ENCODE measurements at regions not wholly inside any gene's neighbourhood (a gene's known extent, or its start where the extent isn't known, plus 50 kb on each side); places are given as distances from the start of the nearest gene placed in this dataset.

DNA sequence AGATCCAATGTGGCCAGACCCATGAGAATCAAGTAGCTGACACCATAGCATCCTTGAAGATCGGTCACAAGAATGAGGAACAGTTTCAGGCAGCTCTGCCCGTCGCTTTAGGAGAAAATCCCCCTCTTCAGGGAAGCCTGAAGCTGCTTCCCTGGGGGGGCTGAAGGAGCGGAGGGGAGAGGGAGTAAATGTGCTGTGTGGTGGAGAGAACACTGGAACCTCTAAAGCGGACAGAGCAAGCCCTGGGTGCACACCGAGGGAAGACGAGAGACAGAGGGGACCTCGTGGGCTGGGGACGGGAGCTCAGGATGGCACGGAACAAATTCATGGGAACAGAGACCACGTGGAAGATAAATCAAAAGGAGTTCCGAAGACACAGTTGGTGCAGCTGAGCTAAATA lies 154.3 kb downstream of the NDUFA10 start:
- Histone ChIP-seq H2AFZ (ENCODE audit: insufficient read depth, low read depth, low read length, poor library complexity, severe bottlenecking) (no peak overlapping the region), H3K27me3 (ENCODE audit: control insufficient read depth in 2 of 2, insufficient read depth in 2 of 2, low read length in 2 of 2) (no peaks in the 10 kb centered on the region), H3K79me2 (ENCODE audit: insufficient read depth, low read length) (no peaks in the 10 kb centered on the region), H3K4me3 (replicated peaks in 1 of 3; ENCODE audit: low read depth in 2 of 3, low read length in 3 of 3) (no peak overlapping the region), H3K27ac (ENCODE audit: low read depth in 1 of 2, low read length in 2 of 2) (no peak overlapping the region), H3K9ac (ENCODE audit: insufficient read depth, low read length, poor library complexity, severe bottlenecking) (no peak overlapping the region), H3K4me1 (ENCODE audit: control insufficient read depth in 1 of 2, insufficient read depth in 2 of 2, low read length in 2 of 2) (no peaks in the 10 kb centered on the region), H4K20me1 (ENCODE audit: insufficient read depth, low read length) (no peaks in the 10 kb centered on the region), H3K9me3 (replicated peaks in 1 of 2; ENCODE audit: control insufficient read depth in 1 of 2, insufficient read depth in 1 of 2, low read length in 2 of 2) (no peaks in the 10 kb centered on the region), H3K36me3 (replicated peaks in 1 of 2; ENCODE audit: control insufficient read depth in 1 of 2, insufficient read depth in 2 of 2, low read length in 2 of 2) (no peaks in the 10 kb centered on the region), H3K4me2 (replicated peaks; ENCODE audit: extremely low read depth, low read length, poor library complexity, severe bottlenecking) (no peak overlapping the region)
- Mint-ChIP-seq H3K27me3 (ENCODE audit: low read depth in 3 of 3) (peaks cover 5 to 7% (median 7%) of the 10 kb centered on the region in 3 donors), H3K4me1 (peaks cover 2% of the 10 kb centered on the region), H3K4me3 (no peak overlapping the region), H3K27ac (no peak overlapping the region), H3K36me3 (no peaks in the 10 kb centered on the region), H3K9me3 (peaks cover 0 to 2% (median 0%) of the 10 kb centered on the region in 7 donors)
- intact Hi-C loops (cut with micrococcal nuclease): no loop called here
- 89% methylated on average over 10 of the region's 12 CpGs for WGBS (ENCODE audit: insufficient coverage)
- no peak for DNase-seq
- TF ChIP-seq, protein P1, sequence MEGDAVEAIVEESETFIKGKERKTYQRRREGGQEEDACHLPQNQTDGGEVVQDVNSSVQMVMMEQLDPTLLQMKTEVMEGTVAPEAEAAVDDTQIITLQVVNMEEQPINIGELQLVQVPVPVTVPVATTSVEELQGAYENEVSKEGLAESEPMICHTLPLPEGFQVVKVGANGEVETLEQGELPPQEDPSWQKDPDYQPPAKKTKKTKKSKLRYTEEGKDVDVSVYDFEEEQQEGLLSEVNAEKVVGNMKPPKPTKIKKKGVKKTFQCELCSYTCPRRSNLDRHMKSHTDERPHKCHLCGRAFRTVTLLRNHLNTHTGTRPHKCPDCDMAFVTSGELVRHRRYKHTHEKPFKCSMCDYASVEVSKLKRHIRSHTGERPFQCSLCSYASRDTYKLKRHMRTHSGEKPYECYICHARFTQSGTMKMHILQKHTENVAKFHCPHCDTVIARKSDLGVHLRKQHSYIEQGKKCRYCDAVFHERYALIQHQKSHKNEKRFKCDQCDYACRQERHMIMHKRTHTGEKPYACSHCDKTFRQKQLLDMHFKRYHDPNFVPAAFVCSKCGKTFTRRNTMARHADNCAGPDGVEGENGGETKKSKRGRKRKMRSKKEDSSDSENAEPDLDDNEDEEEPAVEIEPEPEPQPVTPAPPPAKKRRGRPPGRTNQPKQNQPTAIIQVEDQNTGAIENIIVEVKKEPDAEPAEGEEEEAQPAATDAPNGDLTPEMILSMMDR (IDR thresholded peaks at IDR 0.05): no peak

DNA sequence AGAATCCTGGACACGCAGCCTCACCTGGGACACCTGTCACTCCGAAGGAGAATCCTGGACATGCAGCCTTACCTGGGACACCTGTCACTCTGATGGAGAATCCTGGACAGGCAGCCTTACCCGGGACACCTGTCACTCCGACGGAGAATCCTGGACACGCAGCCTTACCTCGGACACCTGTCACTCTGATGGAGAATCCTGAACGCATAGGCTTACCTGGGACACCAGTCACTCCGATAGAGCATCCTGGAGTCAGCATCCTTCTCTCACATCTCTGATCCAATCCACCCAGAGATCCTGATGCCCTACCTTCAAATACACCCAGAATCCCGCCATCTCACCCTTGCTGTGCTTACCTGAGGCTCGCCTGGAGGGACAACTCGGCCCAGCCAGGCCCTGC lies 154.9 kb downstream of the NDUFA10 start:
- H3K27ac Mint-ChIP-seq: no peak overlapping the region
- no peak overlapping the region for H2AFZ ChIP-seq (ENCODE audit: insufficient read depth, low read depth, low read length, poor library complexity, severe bottlenecking)
- no peaks in the 10 kb centered on the region for H3K27me3 ChIP-seq (ENCODE audit: control insufficient read depth in 2 of 2, insufficient read depth in 2 of 2, low read length in 2 of 2)
- H3K9me3 Mint-ChIP-seq: peaks cover 0 to 2% (median 0%) of the 10 kb centered on the region in 7 donors
- H3K4me1 ChIP-seq (ENCODE audit: control insufficient read depth in 1 of 2, insufficient read depth in 2 of 2, low read length in 2 of 2): no peaks in the 10 kb centered on the region
- no peaks in the 10 kb centered on the region for H3K79me2 ChIP-seq (ENCODE audit: insufficient read depth, low read length)
- H3K9ac ChIP-seq (ENCODE audit: insufficient read depth, low read length, poor library complexity, severe bottlenecking): no peak overlapping the region
- WGBS (ENCODE audit: insufficient coverage): 96% methylated on average over 11 of the region's 12 CpGs
- no peak overlapping the region for H3K27ac ChIP-seq (ENCODE audit: low read depth in 1 of 2, low read length in 2 of 2)
- H3K27me3 Mint-ChIP-seq (ENCODE audit: low read depth in 3 of 3): peaks cover under 1 to 7% (median 1%) of the 10 kb centered on the region in 3 donors
- intact Hi-C loops (cut with micrococcal nuclease): no loop called here
- no peak for DNase-seq
- TF ChIP-seq, protein P1 (IDR thresholded peaks at IDR 0.05): no peak
- no peak overlapping the region for H3K4me3 ChIP-seq (replicated peaks in 1 of 3; ENCODE audit: low read depth in 2 of 3, low read length in 3 of 3)
- H3K9me3 ChIP-seq (replicated peaks in 1 of 2; ENCODE audit: control insufficient read depth in 1 of 2, insufficient read depth in 1 of 2, low read length in 2 of 2): no peaks in the 10 kb centered on the region
- no peaks in the 10 kb centered on the region for H3K36me3 Mint-ChIP-seq
- no peaks in the 10 kb centered on the region for H3K36me3 ChIP-seq (replicated peaks in 1 of 2; ENCODE audit: control insufficient read depth in 1 of 2, insufficient read depth in 2 of 2, low read length in 2 of 2)
- H3K4me3 Mint-ChIP-seq: no peak overlapping the region
- H3K4me2 ChIP-seq (replicated peaks; ENCODE audit: extremely low read depth, low read length, poor library complexity, severe bottlenecking): no peak overlapping the region
- H3K4me1 Mint-ChIP-seq: peaks cover 2% of the 10 kb centered on the region
- H4K20me1 ChIP-seq (ENCODE audit: insufficient read depth, low read length): no peaks in the 10 kb centered on the region
